Calu3 (cell line): ENCODE measurements at regions not wholly inside any gene's neighbourhood (a gene's known extent, or its start where the extent isn't known, plus 50 kb on each side); places are given as distances from the start of the nearest gene placed in this dataset.

Source experiments
- BruUV-seq: library from RNA; stranded (reverse); fragments of 400-500 nt; replicated peaks from 2 replicates; lab custom pipeline; 2021; lab: Mats Ljungman, UMichigan
- CTCF ChIA-PET: fragments of 300-600 bp; sonication (Branson Sonifier 250); formaldehyde crosslinking; loops from one replicate; lab custom pipeline; 2022; ENCODE audit warnings: antibody characterized with exemption; lab: Charles Lee
- DNase-seq: peaks from one replicate; pipeline ENCODE4 v3.0.0; 2022
- H3K27ac Mint-ChIP-seq: one replicate; pipeline ENCODE4 v1.8.0; 2022; ENCODE audit warnings: mixed read lengths; ENCODE audit not compliant: unreplicated experiment
- H3K27me3 Mint-ChIP-seq: one replicate; pipeline ENCODE4 v1.8.0; 2022; ENCODE audit warnings: mixed read lengths; ENCODE audit not compliant: unreplicated experiment
- H3K36me3 Mint-ChIP-seq: one replicate; pipeline ENCODE4 v1.8.0; 2022; ENCODE audit warnings: mild to moderate bottlenecking, moderate library complexity, mixed read lengths; ENCODE audit not compliant: insufficient read depth, unreplicated experiment
- H3K4me1 Mint-ChIP-seq: one replicate; pipeline ENCODE4 v1.8.0; 2022; ENCODE audit warnings: mild to moderate bottlenecking, low read depth, mixed read lengths; ENCODE audit not compliant: unreplicated experiment
- H3K4me3 Mint-ChIP-seq: one replicate; pipeline ENCODE4 v1.8.0; 2022; ENCODE audit warnings: mild to moderate bottlenecking, low read depth, moderate library complexity, mixed read lengths; ENCODE audit not compliant: unreplicated experiment
- H3K9me3 Mint-ChIP-seq: one replicate; pipeline ENCODE4 v1.8.0; 2022; ENCODE audit warnings: low read depth, mixed read lengths; ENCODE audit not compliant: unreplicated experiment
- intact Hi-C: fragments of 100-400 bp; cut with micrococcal nuclease; formaldehyde crosslinking; loops from one replicate; pipeline ENCODE4 v1.10.0; 2022; ENCODE audit not compliant: unreplicated experiment
- TF ChIP-seq, protein P1 (sequence below): fragments of 200-600 bp; IDR thresholded peaks from one replicate; pipeline ENCODE4 v1.8.0; 2022; ENCODE audit warnings: antibody characterized with exemption; ENCODE audit not compliant: unreplicated experiment

DNA sequence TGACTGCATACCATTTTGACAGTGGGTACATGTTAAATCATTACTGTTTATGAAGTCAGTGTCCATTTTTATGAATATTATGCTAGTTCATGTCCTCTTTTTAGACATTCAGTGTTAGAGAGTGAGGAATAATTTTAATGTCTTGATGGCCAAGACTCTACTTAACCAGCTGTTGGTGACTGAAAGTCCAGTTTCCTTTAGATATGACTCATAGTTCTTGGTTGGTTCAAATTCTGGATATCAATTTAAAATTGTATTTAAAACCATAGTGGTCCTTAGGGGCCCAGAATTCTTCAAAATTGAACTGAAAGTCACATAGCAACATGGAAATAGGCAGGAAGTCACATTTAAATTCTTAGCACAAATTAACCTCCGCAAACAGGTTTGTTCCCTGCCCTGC is 196.5 kb upstream of the PRPS1L1 start:
- DNase-seq = no peak
- intact Hi-C loops = no loop called here
- BruUV-seq = no TSS peak
- Mint-ChIP-seq H3K36me3 (no peaks in the 10 kb centered on the region), H3K27me3 (no peaks in the 10 kb centered on the region), H3K27ac (no peak overlapping the region), H3K9me3 (no peaks in the 10 kb centered on the region), H3K4me1 (peaks cover 10% of the 10 kb centered on the region), H3K4me3 (no peak overlapping the region)
- CTCF ChIA-PET = no interaction called here
- TF ChIP-seq, protein P1, sequence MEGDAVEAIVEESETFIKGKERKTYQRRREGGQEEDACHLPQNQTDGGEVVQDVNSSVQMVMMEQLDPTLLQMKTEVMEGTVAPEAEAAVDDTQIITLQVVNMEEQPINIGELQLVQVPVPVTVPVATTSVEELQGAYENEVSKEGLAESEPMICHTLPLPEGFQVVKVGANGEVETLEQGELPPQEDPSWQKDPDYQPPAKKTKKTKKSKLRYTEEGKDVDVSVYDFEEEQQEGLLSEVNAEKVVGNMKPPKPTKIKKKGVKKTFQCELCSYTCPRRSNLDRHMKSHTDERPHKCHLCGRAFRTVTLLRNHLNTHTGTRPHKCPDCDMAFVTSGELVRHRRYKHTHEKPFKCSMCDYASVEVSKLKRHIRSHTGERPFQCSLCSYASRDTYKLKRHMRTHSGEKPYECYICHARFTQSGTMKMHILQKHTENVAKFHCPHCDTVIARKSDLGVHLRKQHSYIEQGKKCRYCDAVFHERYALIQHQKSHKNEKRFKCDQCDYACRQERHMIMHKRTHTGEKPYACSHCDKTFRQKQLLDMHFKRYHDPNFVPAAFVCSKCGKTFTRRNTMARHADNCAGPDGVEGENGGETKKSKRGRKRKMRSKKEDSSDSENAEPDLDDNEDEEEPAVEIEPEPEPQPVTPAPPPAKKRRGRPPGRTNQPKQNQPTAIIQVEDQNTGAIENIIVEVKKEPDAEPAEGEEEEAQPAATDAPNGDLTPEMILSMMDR = no peak

DNA sequence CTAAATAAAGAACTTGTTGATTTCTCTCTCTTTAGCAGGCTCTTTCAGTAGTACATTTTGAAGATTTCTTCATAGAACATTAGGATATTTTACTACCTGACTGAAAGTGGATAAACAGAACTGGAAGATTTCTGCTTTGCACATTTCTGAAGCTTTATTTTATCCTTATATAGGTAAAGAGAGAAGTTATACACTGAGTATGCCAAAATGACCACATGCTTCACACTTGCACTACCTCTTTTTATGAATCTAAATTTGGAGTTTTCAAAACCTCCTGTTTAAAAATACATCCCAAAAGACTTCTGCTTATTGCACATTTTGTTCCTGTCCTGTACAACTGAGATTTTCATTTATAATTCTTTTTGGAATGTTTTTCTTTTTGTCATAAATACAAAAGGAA is 197.4 kb upstream of the PRPS1L1 start:
- CTCF ChIA-PET = no interaction called here
- Mint-ChIP-seq H3K9me3 (no peaks in the 10 kb centered on the region), H3K36me3 (no peaks in the 10 kb centered on the region), H3K4me3 (no peak overlapping the region), H3K27me3 (no peaks in the 10 kb centered on the region), H3K27ac (no peak overlapping the region), H3K4me1 (peaks cover 10% of the 10 kb centered on the region)
- no peak for DNase-seq
- BruUV-seq = no TSS peak
- intact Hi-C loops = no loop called here
- TF ChIP-seq, protein P1 = no peak

DNA sequence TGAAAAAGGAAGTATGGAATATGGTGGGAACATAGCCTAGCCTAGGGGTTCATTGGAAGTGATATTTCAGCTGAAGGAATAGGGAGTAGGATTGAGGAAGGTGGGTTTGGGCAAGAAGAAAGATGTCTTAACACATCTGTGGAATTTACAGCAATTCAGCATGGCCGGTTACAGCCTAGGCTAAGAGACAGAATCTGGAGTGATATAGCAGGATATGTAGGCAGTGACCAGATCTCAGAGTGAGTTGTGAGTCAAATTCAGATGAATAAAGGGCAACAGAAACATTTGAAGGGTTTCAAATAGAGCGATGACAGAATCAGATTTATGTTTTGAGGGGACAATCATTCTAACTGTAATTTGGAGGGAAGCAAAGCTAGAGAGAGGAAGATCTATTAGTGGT is 199.0 kb upstream of the PRPS1L1 start:
- intact Hi-C loops = no loop called here

DNA sequence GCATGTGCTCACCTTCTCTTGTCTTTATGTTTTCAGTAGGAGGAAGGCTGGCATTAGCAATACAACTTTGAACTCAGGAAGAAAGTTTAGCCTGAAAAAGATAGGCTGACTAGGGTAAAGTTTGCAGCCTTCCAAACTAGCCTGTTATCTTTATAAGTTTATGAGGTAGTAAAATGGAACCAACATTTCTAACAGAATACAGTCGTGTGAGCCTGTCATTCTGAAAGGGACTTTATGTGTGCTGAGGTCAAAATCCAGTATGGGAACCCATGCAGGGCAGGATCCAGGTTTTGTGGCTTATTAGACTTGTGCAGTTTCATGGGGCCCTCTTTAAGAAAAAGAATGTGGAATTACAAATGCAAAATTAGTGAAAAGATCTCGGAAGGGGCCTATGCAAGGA is 201.0 kb upstream of the PRPS1L1 start:
- CTCF ChIA-PET = no interaction called here
- Mint-ChIP-seq H3K4me1 (no peaks in the 10 kb centered on the region), H3K4me3 (no peak overlapping the region), H3K27me3 (no peaks in the 10 kb centered on the region), H3K9me3 (no peaks in the 10 kb centered on the region), H3K36me3 (no peaks in the 10 kb centered on the region), H3K27ac (no peak overlapping the region)
- TF ChIP-seq, protein P1 = no peak
- intact Hi-C loops = no loop called here
- no TSS peak for BruUV-seq
- DNase-seq = no peak

More for the DNA sequence above, 199.0 kb upstream of the PRPS1L1 start:
- no peak for DNase-seq
- BruUV-seq = no TSS peak
- peak overlapping the region; percentile 6 for H3K27ac Mint-ChIP-seq
- no peaks in the 10 kb centered on the region for H3K9me3 Mint-ChIP-seq
- CTCF ChIA-PET = no interaction called here
- H3K4me3 Mint-ChIP-seq = no peak overlapping the region
- TF ChIP-seq, protein P1 = no peak
- H3K27me3 Mint-ChIP-seq = no peaks in the 10 kb centered on the region
- H3K36me3 Mint-ChIP-seq = no peaks in the 10 kb centered on the region
- peaks cover 10% of the 10 kb centered on the region for H3K4me1 Mint-ChIP-seq
